D721Med (cell line): ENCODE measurements at regions not wholly inside any gene's neighbourhood (a gene's known extent, or its start where the extent isn't known, plus 50 kb on each side); places are given as distances from the start of the nearest gene placed in this dataset.
A peak's percentile ranks its signal among the peaks of the same experiment; 100 is the strongest.

Experiments used
- DNase-seq: peaks from one replicate; pipeline ENCODE4 v3.0.0; 2011; ENCODE audit warnings: low spot score; ENCODE audit not compliant: insufficient read length
- FAIRE-seq: peaks from 2 replicates; lab custom pipeline; 2011; peaks lifted over from hg19 to GRCh38; lab: Jason Lieb, UNC
- TF ChIP-seq, protein P1 (sequence below): IDR thresholded peaks from 2 replicates; pipeline ENCODE4 v1.5.1; 2012; ENCODE audit warnings: mild to moderate bottlenecking, control low read depth; ENCODE audit not compliant: insufficient read depth; ENCODE audit errors: missing control alignments

DNA sequence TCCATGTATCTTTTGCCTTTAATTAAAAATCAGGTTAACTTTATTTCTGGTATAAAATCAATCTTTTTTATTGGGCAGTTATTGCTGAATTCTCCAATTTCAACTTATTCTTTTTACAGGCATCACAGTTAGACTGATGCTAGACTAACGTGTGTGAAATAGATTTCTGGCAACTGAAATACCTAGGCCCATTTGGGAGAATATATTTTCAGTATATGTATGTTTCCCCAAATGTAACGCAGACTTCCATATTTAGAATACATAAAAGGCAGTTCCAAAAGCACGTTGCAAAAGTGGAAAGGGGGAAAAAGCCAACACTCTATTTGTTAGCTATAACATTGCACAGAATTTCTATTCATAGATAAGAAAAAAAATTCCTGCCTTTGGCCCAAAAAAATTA is 297.0 kb downstream of the ATP23 start:
- FAIRE-seq (no peak), DNase-seq (no peak)
- TF ChIP-seq, protein P1, sequence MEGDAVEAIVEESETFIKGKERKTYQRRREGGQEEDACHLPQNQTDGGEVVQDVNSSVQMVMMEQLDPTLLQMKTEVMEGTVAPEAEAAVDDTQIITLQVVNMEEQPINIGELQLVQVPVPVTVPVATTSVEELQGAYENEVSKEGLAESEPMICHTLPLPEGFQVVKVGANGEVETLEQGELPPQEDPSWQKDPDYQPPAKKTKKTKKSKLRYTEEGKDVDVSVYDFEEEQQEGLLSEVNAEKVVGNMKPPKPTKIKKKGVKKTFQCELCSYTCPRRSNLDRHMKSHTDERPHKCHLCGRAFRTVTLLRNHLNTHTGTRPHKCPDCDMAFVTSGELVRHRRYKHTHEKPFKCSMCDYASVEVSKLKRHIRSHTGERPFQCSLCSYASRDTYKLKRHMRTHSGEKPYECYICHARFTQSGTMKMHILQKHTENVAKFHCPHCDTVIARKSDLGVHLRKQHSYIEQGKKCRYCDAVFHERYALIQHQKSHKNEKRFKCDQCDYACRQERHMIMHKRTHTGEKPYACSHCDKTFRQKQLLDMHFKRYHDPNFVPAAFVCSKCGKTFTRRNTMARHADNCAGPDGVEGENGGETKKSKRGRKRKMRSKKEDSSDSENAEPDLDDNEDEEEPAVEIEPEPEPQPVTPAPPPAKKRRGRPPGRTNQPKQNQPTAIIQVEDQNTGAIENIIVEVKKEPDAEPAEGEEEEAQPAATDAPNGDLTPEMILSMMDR, result no peak

DNA sequence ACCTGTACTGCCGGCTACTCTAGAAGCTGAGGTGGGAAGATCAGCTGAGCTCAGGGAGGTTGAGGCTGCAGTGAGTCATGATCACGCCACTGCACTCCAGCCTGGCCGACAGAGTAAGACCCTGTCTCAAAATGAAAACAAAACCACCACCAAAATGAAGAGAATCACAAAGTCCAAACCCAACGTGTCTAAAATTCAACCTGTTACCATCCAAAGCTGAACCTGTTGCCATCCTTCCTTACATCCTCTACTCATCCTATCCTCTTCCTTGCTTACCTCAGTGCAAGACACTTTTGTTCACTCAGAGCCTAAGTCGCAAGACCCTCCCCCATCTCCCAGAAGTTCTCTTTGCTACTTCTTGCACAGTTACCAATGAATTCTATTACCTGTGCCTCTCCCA is 299.7 kb downstream of the ATP23 start:
- TF ChIP-seq, protein P1, result no peak
- FAIRE-seq (no peak), DNase-seq (no peak)

DNA sequence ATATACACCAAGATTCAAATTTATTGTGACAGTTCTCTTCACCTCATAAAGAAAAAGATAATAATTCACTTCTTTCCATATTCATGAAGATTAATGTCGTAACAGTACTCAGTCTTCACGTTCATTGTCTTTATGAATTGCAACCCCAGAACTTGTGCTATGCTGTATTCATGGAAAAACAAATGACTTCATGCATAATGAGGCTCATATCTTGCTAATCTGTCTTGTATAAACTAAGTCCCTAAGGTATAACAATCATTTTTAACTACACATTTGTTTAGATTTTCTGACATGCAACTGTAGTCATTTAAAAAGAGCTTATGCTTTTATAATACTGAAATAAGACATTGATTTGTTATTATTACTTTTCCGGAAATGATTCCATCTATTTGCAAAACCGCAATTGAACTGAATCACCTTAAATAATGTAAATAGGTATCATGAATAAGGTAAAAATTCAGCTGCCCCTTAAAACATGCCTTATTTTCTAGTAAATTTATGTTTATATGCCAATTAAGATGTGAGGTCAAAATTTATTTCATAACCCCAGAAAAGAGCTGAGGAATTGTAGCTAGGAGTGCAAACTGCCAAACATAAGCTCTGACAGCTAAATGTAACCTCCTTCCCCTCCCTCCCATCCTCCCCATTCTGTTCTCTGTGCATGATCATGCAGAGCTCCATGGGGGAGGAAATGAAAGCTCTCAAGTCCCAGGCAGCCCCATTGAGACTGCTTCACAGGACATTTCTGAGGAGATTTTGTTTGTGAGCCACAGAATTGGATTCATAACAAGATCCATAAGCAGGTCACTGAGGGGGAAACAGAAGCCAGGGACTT is 301.6 kb downstream of the ATP23 start:
- no peak for FAIRE-seq
- TF ChIP-seq, protein P1, result no peak
- no peak for DNase-seq

DNA sequence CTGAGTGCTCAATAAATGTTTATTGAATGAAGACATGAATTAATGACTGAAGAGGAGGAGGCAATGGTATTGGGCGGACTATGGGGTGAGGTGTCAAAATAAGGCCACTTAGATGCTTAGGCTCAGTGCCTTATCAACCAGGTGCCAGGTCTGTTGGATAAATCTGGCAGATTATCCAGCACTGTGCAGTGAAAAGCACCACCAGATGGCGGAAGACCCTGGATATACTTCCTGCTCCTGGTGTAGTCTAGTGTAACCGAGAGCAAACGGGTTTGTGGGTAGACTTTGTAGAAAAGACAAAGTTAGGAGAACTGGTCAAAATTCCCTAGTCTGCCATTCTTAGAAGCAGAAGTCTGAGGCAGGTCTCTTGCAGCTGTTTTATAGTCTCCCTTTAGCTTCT is 306.3 kb downstream of the ATP23 start:
- no peak for FAIRE-seq
- TF ChIP-seq, protein P1, result peak; percentile 50
- no peak for DNase-seq

DNA sequence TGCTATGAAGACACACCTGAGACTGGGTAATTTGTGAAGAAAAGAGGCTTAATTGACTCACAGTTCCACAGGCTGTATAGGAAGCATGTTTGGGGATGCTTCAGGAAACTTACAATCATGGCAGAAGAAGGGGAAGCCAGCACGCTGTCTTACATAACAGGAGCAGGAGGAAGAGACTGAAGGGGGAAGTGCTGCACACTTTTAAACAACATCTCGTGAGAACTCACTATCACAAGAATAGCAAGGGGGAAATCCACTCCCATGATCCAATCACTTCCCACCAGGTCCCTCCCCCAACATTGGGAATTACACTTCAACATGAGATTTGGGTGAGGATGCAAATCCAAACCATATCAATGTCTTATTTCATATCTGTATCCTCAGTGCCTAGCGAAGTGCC is 307.2 kb downstream of the ATP23 start:
- FAIRE-seq (no peak), DNase-seq (no peak)
- TF ChIP-seq, protein P1, result no peak

DNA sequence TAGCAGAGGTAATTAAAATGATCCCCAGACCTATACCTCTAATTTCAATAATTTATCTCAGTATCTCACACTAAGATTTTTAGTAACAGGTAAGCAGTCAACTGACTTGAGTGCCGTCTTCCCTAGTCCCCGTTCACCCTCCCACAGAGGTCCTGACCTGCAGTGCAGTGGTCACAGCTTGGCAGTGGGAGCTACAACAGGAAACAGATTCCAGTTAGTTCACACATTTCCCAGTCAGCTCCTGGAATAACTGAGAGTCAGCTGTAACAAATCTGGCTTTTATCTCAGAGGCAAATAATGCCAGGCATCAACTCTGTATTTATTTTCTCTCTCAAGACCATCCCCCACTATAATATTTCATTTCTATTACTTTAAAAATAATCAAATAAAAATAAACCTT is 308.2 kb downstream of the ATP23 start:
- FAIRE-seq (no peak), DNase-seq (no peak)
- TF ChIP-seq, protein P1, result no peak

DNA sequence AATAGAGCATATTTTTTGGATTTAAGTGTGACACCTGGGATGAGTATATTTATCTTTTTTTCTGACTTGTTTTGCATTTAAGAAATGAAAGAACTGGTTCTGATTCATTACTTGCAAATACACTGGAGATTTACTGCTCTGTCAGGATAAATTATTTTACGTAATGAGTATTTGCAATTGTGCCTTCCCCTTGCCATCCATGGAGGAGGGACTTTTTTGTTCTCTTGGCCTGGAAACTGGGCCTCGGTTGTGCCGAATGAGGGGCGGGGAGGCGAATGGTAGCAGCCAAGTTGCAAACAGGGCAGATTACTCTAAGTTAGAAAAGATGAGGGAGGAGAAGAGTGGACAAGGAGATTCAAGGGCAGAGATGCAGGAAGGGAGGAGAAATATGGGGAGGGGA is 308.7 kb downstream of the ATP23 start:
- DNase-seq, result no peak
- TF ChIP-seq, protein P1, result no peak
- no peak for FAIRE-seq
